ENCODE measurements at regions not wholly inside any gene's neighbourhood (a gene's known extent, or its start where the extent isn't known, plus 50 kb on each side); places are given as distances from the start of the nearest gene placed in this dataset.

- DNase-seq (ENCODE audit: low read depth, low spot score): no peak
These were observed 157.2 kb downstream of the CD83 start for GRCh38 chr6:14274546-14275492.

GRCh38 chr6:14275493-14275851 lies 157.9 kb downstream of the CD83 start:
- DNase-seq (ENCODE audit: low read depth, low spot score): no peak

DNA sequence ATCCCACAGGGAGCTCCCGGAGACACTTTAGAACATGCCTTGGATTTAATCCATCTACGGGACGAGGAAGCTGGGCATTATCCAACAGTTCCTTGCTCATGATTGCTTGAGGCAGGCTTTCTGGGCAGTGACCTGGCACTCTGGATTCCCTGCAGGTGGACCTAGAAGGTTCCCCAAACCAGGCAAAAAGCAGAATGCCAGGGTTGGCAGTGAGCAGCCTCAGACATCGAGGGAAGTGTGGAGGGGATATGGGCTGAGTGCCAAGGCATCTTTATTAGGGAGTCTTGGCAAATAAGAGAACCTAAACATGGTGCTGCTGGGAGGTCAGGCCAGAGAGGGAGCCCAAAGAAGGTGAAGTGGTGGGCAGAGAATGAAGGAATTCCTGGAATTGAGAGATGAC lies 158.5 kb downstream of the CD83 start:
- DNase-seq (ENCODE audit: low read depth, low spot score): no peak

GRCh38 chr6:14276667-14277404 lies 159.3 kb downstream of the CD83 start:
- no peak for DNase-seq (ENCODE audit: low read depth, low spot score)

GRCh38 chr6:14277405-14277930 lies 159.9 kb downstream of the CD83 start:
- no peak for DNase-seq (ENCODE audit: low read depth, low spot score)

DNA sequence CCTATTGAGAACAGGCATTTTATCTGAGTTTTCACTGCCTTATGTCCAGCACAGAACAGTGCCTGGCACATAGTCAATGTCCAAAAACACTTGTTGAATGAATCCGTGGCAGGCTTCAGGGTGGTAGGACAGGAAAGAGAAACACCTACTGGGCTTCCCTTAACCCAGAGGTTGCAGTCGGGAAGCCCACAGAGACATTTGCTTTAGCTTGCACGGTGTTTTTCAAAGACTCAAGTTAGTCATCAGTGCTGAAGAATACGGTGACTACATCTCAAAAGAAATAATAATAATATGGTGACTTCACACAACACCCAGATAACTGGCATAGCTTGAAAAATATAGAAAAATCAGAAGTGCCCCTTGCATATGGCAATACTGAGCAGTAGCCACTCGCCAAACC lies 160.4 kb downstream of the CD83 start:
- DNase-seq (ENCODE audit: low read depth, low spot score): no peak

- DNase-seq (ENCODE audit: low read depth, low spot score): no peak
These were observed 160.9 kb downstream of the CD83 start for GRCh38 chr6:14278446-14278845.

- no peak for DNase-seq (ENCODE audit: low read depth, low spot score)
These were observed 162.5 kb downstream of the CD83 start for GRCh38 chr6:14280006-14280510.

GRCh38 chr6:14280766-14281293 lies 163.3 kb downstream of the CD83 start:
- no peak for DNase-seq (ENCODE audit: low read depth, low spot score)

DNA sequence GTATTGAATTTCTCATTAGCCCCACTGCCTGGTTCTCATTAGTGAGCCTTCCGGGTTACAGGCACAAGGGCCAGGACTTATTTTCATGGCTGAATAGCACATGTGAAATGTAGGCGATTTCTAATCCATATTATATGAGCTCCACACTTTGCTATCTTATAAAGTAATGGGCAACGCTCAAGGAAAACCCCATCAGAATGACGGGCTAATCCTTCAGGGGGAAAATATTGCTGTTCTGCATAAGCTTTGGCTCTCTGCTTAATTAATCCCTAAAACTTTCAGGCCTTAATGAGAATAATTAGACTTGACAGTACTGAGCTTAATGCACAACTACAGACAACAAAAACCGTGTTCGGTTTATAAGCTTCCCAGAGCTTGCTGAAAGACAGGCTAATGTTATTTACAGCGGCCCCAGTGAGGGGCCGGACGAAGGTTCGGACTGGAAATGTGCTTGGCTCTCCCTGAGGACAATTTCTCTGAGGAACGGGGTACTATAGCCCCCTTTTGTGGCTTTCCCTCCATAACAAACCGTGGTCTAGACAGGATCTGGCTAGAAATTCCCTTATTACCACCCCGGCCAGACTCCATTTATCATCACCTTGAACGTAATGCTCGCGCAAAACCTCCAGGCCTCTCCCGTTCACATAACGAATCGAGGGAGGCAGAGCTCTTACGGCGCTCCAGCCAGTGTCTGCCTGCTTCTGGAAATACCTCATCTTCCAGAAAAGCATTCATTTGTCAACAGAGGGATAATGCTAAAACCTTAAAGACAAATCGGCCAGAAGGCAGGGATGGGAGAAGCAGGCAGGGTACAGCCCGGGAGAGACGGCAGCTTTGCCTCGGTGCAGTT lies 164.5 kb downstream of the CD83 start:
- DNase-seq (ENCODE audit: low read depth, low spot score): no peak

DNA sequence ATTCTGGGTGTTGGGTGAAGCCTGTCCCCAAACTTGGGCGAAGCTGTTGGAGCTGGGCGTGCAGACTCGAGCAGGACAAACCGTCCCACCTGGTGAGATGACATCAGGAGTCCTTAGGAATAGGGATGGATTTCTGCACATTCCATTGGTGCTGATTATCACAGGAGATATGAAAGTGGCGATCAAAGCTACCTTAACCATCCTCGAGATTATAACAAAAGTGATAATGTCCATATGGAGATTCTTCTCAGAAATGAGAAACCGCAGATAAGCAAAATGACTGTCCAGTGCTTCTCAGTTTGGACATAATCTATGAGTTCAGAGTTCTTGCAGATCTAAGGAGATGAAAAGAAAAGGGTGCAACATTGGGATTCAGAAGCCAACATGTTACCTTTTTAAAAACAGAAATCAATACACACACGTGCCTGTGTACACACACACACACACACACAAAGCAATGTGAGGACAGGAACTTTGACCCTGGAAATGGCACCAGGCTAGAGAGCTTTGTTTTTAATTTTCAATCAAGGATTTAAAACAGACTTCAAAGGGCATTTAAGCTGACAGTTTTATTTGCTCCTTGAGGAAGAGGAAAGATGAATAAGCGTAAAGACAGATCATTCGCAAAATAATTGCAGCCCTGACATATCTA lies 165.4 kb downstream of the CD83 start:
- DNase-seq (ENCODE audit: low read depth, low spot score): no peak

DNA sequence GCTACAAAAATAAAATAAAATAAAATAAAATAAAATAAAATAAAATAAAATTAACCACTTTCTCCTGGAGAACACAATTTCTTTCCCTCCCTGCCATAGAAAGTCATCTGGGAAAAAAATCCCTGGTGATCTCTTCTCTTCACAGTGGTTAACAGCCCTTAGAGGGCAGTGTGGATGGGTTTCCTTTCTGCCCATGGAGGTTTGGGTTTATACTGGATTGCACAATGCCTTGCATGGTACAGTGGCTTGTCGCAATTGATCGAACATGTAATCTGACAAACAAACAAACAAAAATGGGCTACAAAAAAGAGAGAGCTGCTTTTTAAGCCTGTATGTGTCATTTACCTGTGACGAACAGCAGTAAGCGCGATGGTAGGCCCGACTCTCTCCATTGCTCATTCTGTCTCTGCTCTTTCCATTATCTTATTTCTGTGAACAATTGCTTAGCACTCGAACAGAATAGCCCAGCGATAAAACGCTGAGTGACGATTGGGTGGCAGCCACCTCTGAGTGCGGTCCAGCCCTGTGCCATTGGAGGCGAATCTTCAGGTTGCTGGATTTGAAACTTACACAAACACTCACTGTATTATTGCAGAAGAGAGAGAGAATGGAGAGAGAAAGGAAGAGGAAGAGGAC lies 166.1 kb downstream of the CD83 start:
- no peak for DNase-seq (ENCODE audit: low read depth, low spot score)

DNA sequence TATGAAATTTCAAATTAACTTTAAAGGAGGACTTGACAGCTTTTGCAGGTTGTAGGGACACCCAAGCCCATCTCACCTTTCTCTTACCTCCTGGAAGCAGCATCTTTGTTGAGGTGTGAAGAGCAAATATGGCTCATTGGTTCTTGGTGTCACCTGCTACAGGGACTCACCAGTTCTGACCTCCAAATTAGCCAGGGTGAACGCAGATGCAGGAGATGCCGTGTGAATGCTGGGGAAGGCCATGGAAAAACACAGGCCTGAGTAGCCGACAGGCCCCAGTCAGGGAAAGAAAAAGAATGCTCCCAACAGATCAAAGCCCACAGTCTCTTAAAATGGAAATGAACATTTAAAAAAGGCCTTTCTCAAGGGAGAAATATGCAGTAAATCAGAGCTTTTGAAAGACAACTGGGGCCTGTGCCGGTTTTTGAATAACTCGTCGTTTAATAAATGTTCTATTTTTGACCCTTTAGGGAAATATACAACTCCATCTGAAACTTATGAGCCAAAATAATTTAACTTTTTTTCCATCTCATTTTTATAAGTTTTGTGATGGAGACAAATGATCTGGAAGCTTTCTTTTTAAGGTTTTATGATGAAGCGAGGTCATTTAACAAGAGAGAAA lies 167.5 kb downstream of the CD83 start:
- no peak for DNase-seq (ENCODE audit: low read depth, low spot score)

- no peak for DNase-seq (ENCODE audit: low read depth, low spot score)
These were observed 168.6 kb downstream of the CD83 start for GRCh38 chr6:14286144-14286543.

DNA sequence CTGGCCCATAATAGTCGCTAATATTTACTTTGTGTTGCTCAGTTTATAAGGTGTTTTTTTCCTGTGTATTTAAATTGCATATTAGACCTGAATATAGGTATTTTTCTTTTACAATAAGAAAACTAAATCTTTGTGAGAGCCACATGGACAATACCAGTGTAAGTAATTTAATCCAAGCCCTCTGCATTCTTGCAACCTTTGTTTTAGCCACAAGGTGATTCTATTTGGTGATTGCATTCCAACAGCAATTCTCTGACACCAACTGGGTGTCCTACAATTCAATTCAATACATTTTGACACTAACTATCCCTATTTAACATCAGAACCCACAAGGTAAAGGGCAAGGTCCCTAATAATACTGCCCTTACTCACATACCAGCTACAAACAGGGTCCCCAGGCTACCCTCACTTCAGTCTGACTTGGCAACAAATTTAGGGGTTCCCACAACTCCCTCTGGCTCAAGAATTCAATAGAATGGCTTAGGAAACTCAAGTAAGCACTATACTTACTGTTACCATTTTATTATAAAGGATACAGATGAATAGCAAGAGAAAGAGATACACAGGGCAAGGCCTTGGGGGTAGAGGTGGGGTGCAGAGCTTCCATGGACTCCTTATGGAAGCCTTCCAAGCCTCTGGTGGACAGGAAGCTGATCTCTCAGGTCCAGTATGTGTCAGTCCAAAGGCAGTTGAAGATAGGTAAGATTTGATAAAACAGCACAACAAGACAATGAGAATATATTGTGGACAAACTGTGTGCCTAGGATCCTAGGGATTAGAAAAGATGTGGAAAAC lies 169.3 kb downstream of the CD83 start:
- no peak for DNase-seq (ENCODE audit: low read depth, low spot score)

- no peak for DNase-seq (ENCODE audit: low read depth, low spot score)
These were observed 170.1 kb downstream of the CD83 start for GRCh38 chr6:14287707-14288106.

GRCh38 chr6:14288910-14289309 lies 171.3 kb downstream of the CD83 start:
- DNase-seq (ENCODE audit: low read depth, low spot score): no peak

- no peak for DNase-seq (ENCODE audit: low read depth, low spot score)
These were observed 172.6 kb downstream of the CD83 start for GRCh38 chr6:14290041-14290771.
